ENCODE measurements at regions not wholly inside any gene's neighbourhood (a gene's known extent, or its start where the extent isn't known, plus 50 kb on each side); places are given as distances from the start of the nearest gene placed in this dataset.

DNA sequence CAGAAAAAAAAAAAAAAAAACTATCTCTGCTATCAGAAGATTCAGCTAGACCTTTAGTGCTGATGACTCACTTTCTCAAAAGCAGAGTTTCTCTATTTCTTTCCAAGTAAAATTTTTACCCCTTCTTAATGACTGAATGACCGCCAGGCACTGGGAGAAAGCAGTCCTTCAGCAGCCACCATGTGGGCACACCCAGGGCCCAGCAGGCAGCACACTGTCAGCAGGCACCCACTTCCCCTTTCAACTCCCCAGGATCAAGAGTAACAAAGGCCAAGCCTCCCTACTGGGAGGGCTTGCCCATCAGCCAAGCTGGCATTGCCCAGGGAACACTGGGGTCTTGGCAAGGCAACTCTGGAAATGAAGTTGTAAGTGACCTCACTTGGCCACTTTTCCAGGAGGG is 201.9 kb upstream of the MAMLD1 start:
- no peak overlapping the region for H3K27ac ChIP-seq (ENCODE audit: low read length)
- no peaks in the 10 kb centered on the region for H3K4me1 Mint-ChIP-seq
- no peaks in the 10 kb centered on the region for H3K4me1 ChIP-seq (ENCODE audit: control insufficient read depth, insufficient read depth, low read length)
- peaks cover 4 to 5% of the 10 kb centered on the region in 2 donors for H3K27me3 Mint-ChIP-seq (ENCODE audit: low read depth in 2 of 2)
- H3K9me3 ChIP-seq (ENCODE audit: control insufficient read depth, insufficient read depth, low read length): no peaks in the 10 kb centered on the region
- TF ChIP-seq CTCF (IDR thresholded peaks at IDR 0.05): no peak
- no peaks in the 10 kb centered on the region for H3K27me3 ChIP-seq (ENCODE audit: control insufficient read depth, insufficient read depth, low read length)
- no peak for DNase-seq
- intact Hi-C loops (cut with micrococcal nuclease): no loop called here
- H3K36me3 Mint-ChIP-seq: no peaks in the 10 kb centered on the region
- H3K4me3 ChIP-seq (ENCODE audit: low read length): no peak overlapping the region
- no peak overlapping the region for H3K27ac Mint-ChIP-seq
- WGBS (ENCODE audit: insufficient coverage): 89% methylated on average over 1 of the region's 1 CpG
- no peaks in the 10 kb centered on the region for H3K9me3 Mint-ChIP-seq
- no peak for ATAC-seq
- H3K4me3 Mint-ChIP-seq: no peak overlapping the region
- H3K36me3 ChIP-seq (ENCODE audit: control insufficient read depth, insufficient read depth, low read length): no peaks in the 10 kb centered on the region

GRCh38 chrX:150162141-150162540 is 201.0 kb upstream of the MAMLD1 start:
- DNase-seq (no peak), ATAC-seq (no peak)
- Histone ChIP-seq H3K9me3 (ENCODE audit: control insufficient read depth, insufficient read depth, low read length) (no peaks in the 10 kb centered on the region), H3K27ac (ENCODE audit: low read length) (no peak overlapping the region), H3K4me1 (ENCODE audit: control insufficient read depth, insufficient read depth, low read length) (no peaks in the 10 kb centered on the region), H3K36me3 (ENCODE audit: control insufficient read depth, insufficient read depth, low read length) (no peaks in the 10 kb centered on the region), H3K4me3 (ENCODE audit: low read length) (no peak overlapping the region), H3K27me3 (ENCODE audit: control insufficient read depth, insufficient read depth, low read length) (no peaks in the 10 kb centered on the region)
- Mint-ChIP-seq H3K36me3 (no peaks in the 10 kb centered on the region), H3K27me3 (ENCODE audit: low read depth in 2 of 2) (peaks cover 4 to 5% of the 10 kb centered on the region in 2 donors), H3K4me1 (no peaks in the 10 kb centered on the region), H3K27ac (no peak overlapping the region), H3K4me3 (no peak overlapping the region), H3K9me3 (no peaks in the 10 kb centered on the region)
- intact Hi-C loops (cut with micrococcal nuclease): no loop called here
- TF ChIP-seq CTCF (IDR thresholded peaks at IDR 0.05): no peak
- 86% methylated on average over 4 of the region's 4 CpGs for WGBS (ENCODE audit: insufficient coverage)

DNA sequence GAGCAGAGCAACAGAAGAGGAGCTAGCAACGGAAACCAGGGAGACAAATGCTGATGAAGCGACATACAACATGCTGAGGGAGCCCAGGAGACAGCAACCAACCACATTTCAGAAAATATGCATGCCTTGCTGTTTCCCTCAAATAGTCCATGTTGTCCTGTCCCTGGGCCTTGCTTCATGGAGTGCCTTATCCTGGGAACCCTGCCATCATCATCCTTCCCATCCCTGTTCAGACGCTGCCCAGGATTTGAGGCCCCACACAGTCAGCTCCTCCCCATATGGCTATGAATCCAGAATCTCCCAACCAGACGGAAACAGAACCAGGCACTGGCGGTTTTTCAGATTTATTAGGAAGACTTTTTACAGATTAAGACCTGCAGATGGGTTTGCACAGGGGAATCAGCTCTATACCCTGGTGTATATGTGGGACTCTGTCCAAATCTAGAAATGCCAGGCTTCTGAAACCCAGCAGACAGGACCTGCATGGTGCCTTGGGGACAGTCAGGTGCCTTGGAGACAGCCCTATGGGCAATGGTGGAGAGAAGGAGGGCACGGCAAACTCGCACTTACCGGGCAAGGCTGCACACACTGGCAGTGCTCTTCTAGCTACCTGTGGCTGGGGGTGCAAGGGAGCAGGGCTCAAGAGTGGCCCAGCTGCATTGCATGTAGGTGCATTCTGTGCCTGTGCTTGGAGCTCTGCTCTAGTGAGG is 199.7 kb upstream of the MAMLD1 start:
- no peak overlapping the region for H3K27ac Mint-ChIP-seq
- no peaks in the 10 kb centered on the region for H3K4me1 Mint-ChIP-seq
- intact Hi-C loops (cut with micrococcal nuclease): no loop called here
- Histone ChIP-seq H3K4me3 (ENCODE audit: low read length) (no peak overlapping the region), H3K4me1 (ENCODE audit: control insufficient read depth, insufficient read depth, low read length) (no peaks in the 10 kb centered on the region), H3K9me3 (ENCODE audit: control insufficient read depth, insufficient read depth, low read length) (no peaks in the 10 kb centered on the region), H3K27ac (ENCODE audit: low read length) (no peak overlapping the region), H3K27me3 (ENCODE audit: control insufficient read depth, insufficient read depth, low read length) (no peaks in the 10 kb centered on the region), H3K36me3 (ENCODE audit: control insufficient read depth, insufficient read depth, low read length) (no peaks in the 10 kb centered on the region)
- no peaks in the 10 kb centered on the region for H3K9me3 Mint-ChIP-seq
- no peak for DNase-seq
- WGBS (ENCODE audit: insufficient coverage): 89% methylated on average over 8 of the region's 8 CpGs
- no peak for TF ChIP-seq CTCF (IDR thresholded peaks at IDR 0.05)
- peaks cover 4 to 5% of the 10 kb centered on the region in 2 donors for H3K27me3 Mint-ChIP-seq (ENCODE audit: low read depth in 2 of 2)
- no peak overlapping the region for H3K4me3 Mint-ChIP-seq
- ATAC-seq: no peak
- H3K36me3 Mint-ChIP-seq: no peaks in the 10 kb centered on the region

Measured in natural killer cell (primary cell).